Stimulated activated CD4-positive, alpha-beta T cell treated with anti-CD3 and anti-CD28 coated beads, Interleukin-2, amount 100 ng/mL, for 48 hours (primary cell): ENCODE measurements at regions not wholly inside any gene's neighbourhood (a gene's known extent, or its start where the extent isn't known, plus 50 kb on each side); places are given as distances from the start of the nearest gene placed in this dataset.
"Not testable (repeated sequence)": the region's sequence is repeated elsewhere in the genome, so short reads cannot be mapped to it uniquely, and the experiment has no call there.

Experiments used
- DNase-seq, 2 donors: peaks; one replicate each; pipeline ENCODE4 v3.0.0-alpha.2; 2020

GRCh38 chr3:674116-674515 is 418.7 kb upstream of the CNTN6 start:
- no peak for DNase-seq

GRCh38 chr3:675846-676245 is 417.0 kb upstream of the CNTN6 start:
- no peak for DNase-seq

- DNase-seq, result no peak
Observed at GRCh38 chr3:683770-684169, 409.1 kb upstream of the CNTN6 start.

- no peak for DNase-seq
Observed at GRCh38 chr3:690770-691169, 402.1 kb upstream of the CNTN6 start.

GRCh38 chr3:700514-700913 is 392.3 kb upstream of the CNTN6 start:
- no peak for DNase-seq

- DNase-seq, result no peak
Observed at GRCh38 chr3:707041-707440, 385.8 kb upstream of the CNTN6 start.

GRCh38 chr3:713006-713621 is 379.7 kb upstream of the CNTN6 start:
- DNase-seq, result no peak

GRCh38 chr3:713947-714620 is 378.7 kb upstream of the CNTN6 start:
- DNase-seq, result no peak

GRCh38 chr3:721086-721485 is 371.7 kb upstream of the CNTN6 start:
- no peak for DNase-seq

- no peak for DNase-seq
Observed at GRCh38 chr3:732326-732928, 360.4 kb upstream of the CNTN6 start.

GRCh38 chr3:733313-733712 is 359.5 kb upstream of the CNTN6 start:
- no peak for DNase-seq

GRCh38 chr3:757711-758110 is 335.1 kb upstream of the CNTN6 start:
- DNase-seq, result no peak

GRCh38 chr3:759106-759505 is 333.7 kb upstream of the CNTN6 start:
- DNase-seq, result no peak

- DNase-seq, result not testable (repeated sequence)
Observed at GRCh38 chr3:773433-773832, 319.4 kb upstream of the CNTN6 start.

- DNase-seq, result no peak
Observed at GRCh38 chr3:775178-775880, 317.5 kb upstream of the CNTN6 start.

- no peak for DNase-seq
Observed at GRCh38 chr3:780505-780904, 312.3 kb upstream of the CNTN6 start.

GRCh38 chr3:791442-791841 is 301.4 kb upstream of the CNTN6 start:
- DNase-seq, result no peak

GRCh38 chr3:792630-793029 is 300.2 kb upstream of the CNTN6 start:
- DNase-seq, result no peak

- DNase-seq, result no peak
Observed at GRCh38 chr3:804211-804610, 288.6 kb upstream of the CNTN6 start.

GRCh38 chr3:805326-805725 is 287.5 kb upstream of the CNTN6 start:
- DNase-seq, result no peak

- DNase-seq, result no peak
Observed at GRCh38 chr3:806006-806405, 286.8 kb upstream of the CNTN6 start.

GRCh38 chr3:816605-817004 is 276.2 kb upstream of the CNTN6 start:
- no peak for DNase-seq

GRCh38 chr3:834679-835078 is 258.1 kb upstream of the CNTN6 start:
- no peak for DNase-seq

- no peak for DNase-seq
Observed at GRCh38 chr3:835096-835495, 257.7 kb upstream of the CNTN6 start.
